ENCODE measurements at regions not wholly inside any gene's neighbourhood (a gene's known extent, or its start where the extent isn't known, plus 50 kb on each side); places are given as distances from the start of the nearest gene placed in this dataset.

- TF ChIP-seq EZH2 (IDR thresholded peaks at IDR 0.05; ENCODE audit: borderline replicate concordance, insufficient read depth, low read depth, low read length, poor library complexity, severe bottlenecking) (no peak), CTCF (IDR thresholded peaks at IDR 0.05) (no peak)
- Histone ChIP-seq H3K9me3 (ENCODE audit: control extremely low read depth in 1 of 3, control insufficient read depth in 2 of 3, insufficient read depth in 1 of 3, low read length in 2 of 3) (no peaks in the 10 kb centered on the region), H3K27ac (ENCODE audit: low read length in 2 of 2) (no peak overlapping the region), H3K9ac (ENCODE audit: low read length) (no peak overlapping the region), H4K20me1 (ENCODE audit: control insufficient read depth, insufficient read depth, low read length, poor library complexity, severe bottlenecking) (no peaks in the 10 kb centered on the region), H3K27me3 (replicated peaks in 1 of 4; ENCODE audit: control extremely low read depth in 1 of 4, control insufficient read depth in 3 of 4, insufficient read depth in 4 of 4, low read length in 3 of 4) (no peaks in the 10 kb centered on the region), H3K4me3 (ENCODE audit: control extremely low read depth in 1 of 5, extremely low read depth in 1 of 5, insufficient read depth in 1 of 5, low read depth in 2 of 5, low read length in 4 of 5) (no peak overlapping the region), H3K79me2 (ENCODE audit: control insufficient read depth, insufficient read depth, low read length) (no peaks in the 10 kb centered on the region), H3K4me1 (ENCODE audit: control insufficient read depth in 2 of 2, insufficient read depth in 2 of 2, low read length in 2 of 2) (no peaks in the 10 kb centered on the region), H3K4me2 (replicated peaks; ENCODE audit: low read depth, low read length, poor library complexity, severe bottlenecking) (no peak overlapping the region), H3K36me3 (replicated peaks in 1 of 2; ENCODE audit: control extremely low read depth in 1 of 2, control insufficient read depth in 1 of 2, extremely low read depth in 1 of 2, insufficient read depth in 2 of 2, low read length in 1 of 2) (no peaks in the 10 kb centered on the region), H2AFZ (ENCODE audit: insufficient read depth, low read depth, low read length, poor library complexity, severe bottlenecking) (no peak overlapping the region)
- CTCF ChIA-PET = no interaction called here
- H3K4me3 Mint-ChIP-seq = no peak overlapping the region
- POLR2A ChIA-PET = no interaction called here
- no CpG with 5 or more reads among the region's 1 CpG for WGBS (ENCODE audit: insufficient coverage)
- no peaks in the 10 kb centered on the region for H3K9me3 Mint-ChIP-seq (ENCODE audit: insufficient read depth)
- no peak overlapping the region for H3K27ac Mint-ChIP-seq
- intact Hi-C loops (cut with micrococcal nuclease) = no loop called here
- DNase-seq (no peak), ATAC-seq (ENCODE audit: low read depth) (no peak)
- no peaks in the 10 kb centered on the region for H3K27me3 Mint-ChIP-seq
- H3K4me1 Mint-ChIP-seq = no peaks in the 10 kb centered on the region
Measured at GRCh38 chr13:80787604-80788003, 446.7 kb upstream of the SPRY2 start.

GRCh38 chr13:80783926-80784565, 443.1 kb upstream of the SPRY2 start:
- POLR2A ChIA-PET = no interaction called here
- Histone ChIP-seq H3K4me2 (replicated peaks; ENCODE audit: low read depth, low read length, poor library complexity, severe bottlenecking) (no peak overlapping the region), H3K27me3 (replicated peaks in 1 of 4; ENCODE audit: control extremely low read depth in 1 of 4, control insufficient read depth in 3 of 4, insufficient read depth in 4 of 4, low read length in 3 of 4) (no peaks in the 10 kb centered on the region), H3K36me3 (replicated peaks in 1 of 2; ENCODE audit: control extremely low read depth in 1 of 2, control insufficient read depth in 1 of 2, extremely low read depth in 1 of 2, insufficient read depth in 2 of 2, low read length in 1 of 2) (no peaks in the 10 kb centered on the region), H2AFZ (ENCODE audit: insufficient read depth, low read depth, low read length, poor library complexity, severe bottlenecking) (no peak overlapping the region), H3K4me3 (ENCODE audit: control extremely low read depth in 1 of 5, extremely low read depth in 1 of 5, insufficient read depth in 1 of 5, low read depth in 2 of 5, low read length in 4 of 5) (no peak overlapping the region), H3K4me1 (ENCODE audit: control insufficient read depth in 2 of 2, insufficient read depth in 2 of 2, low read length in 2 of 2) (no peaks in the 10 kb centered on the region), H3K79me2 (ENCODE audit: control insufficient read depth, insufficient read depth, low read length) (no peaks in the 10 kb centered on the region), H4K20me1 (ENCODE audit: control insufficient read depth, insufficient read depth, low read length, poor library complexity, severe bottlenecking) (no peaks in the 10 kb centered on the region), H3K9me3 (ENCODE audit: control extremely low read depth in 1 of 3, control insufficient read depth in 2 of 3, insufficient read depth in 1 of 3, low read length in 2 of 3) (no peaks in the 10 kb centered on the region), H3K9ac (ENCODE audit: low read length) (no peak overlapping the region), H3K27ac (ENCODE audit: low read length in 2 of 2) (no peak overlapping the region)
- DNase-seq (no peak), ATAC-seq (ENCODE audit: low read depth) (no peak)
- Mint-ChIP-seq H3K27ac (no peak overlapping the region), H3K9me3 (ENCODE audit: insufficient read depth) (no peaks in the 10 kb centered on the region), H3K4me3 (no peak overlapping the region), H3K4me1 (no peaks in the 10 kb centered on the region), H3K27me3 (no peaks in the 10 kb centered on the region)
- CTCF ChIA-PET = no interaction called here
- no peak for TF ChIP-seq CTCF (IDR thresholded peaks at IDR 0.05)
- TF ChIP-seq EZH2 (IDR thresholded peaks at IDR 0.05; ENCODE audit: borderline replicate concordance, insufficient read depth, low read depth, low read length, poor library complexity, severe bottlenecking) = no peak
- WGBS (ENCODE audit: insufficient coverage) = no CpG with 5 or more reads among the region's 3 CpGs
- intact Hi-C loops (cut with micrococcal nuclease) = no loop called here
